ENCODE measurements at regions not wholly inside any gene's neighbourhood (a gene's known extent, or its start where the extent isn't known, plus 50 kb on each side); places are given as distances from the start of the nearest gene placed in this dataset.
"Not testable (repeated sequence)": the region's sequence is repeated elsewhere in the genome, so short reads cannot be mapped to it uniquely, and the experiment has no call there.

DNA sequence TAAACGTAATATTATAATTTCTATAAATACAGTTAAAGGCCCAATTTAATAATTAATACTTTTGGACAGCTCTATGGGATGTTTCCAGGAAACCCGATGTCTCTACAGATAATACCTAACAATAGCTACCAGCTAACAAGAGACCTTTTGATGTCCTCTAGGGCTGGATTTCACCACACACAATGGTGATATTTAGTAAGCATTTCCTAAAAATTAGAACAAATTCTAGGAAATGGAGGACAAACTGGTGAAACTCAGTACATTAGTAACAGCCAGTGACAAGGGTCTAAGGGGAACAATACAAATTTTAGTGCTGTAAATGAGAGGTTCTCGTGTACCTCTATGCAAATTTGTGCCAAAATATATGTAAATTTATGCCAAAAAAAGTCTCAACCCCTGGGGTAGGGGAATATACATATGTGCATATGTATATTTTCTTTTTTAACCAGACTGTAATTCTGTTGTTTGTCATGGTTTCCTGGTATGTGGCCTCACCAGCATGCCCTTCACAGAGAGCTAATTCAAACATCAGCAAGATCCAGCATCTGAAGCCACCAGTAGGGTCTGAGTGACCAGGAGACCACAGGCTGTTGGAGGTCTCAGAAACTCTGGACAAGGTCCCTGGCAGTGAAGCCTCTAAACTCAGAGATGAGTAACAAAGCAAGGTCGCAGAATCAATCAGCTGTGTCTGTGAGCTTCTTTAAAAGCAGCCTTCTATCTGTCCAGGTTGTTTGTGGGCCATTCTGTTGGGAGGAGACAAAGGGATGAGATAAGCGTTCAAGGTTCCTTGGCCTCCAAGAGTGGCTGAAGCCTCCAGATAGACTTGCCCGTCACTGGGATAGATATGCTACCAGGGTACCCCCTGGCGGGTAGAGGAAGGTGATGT is 235.1 kb upstream of the RREB1 start:
- DNase-seq = no peak

DNA sequence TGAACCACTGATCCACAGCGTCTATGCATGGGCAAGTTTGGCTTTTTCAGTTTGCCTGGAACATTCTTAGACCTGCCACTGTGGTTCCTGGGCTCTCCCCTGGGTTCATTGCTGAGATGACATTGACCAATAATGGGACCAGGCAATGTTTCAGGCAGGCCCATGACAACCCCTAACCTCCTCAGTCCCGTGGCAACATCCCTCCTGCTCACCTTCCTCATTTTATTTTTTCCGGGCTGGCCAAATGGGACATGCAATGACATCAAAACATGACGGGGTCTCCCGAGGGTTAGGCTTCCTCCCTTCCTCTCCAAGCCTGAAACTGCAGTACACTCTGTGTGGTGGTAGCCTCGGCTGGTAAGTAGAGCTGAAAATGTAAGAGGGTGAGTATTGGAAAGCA is 234.0 kb upstream of the RREB1 start:
- DNase-seq = no peak

DNA sequence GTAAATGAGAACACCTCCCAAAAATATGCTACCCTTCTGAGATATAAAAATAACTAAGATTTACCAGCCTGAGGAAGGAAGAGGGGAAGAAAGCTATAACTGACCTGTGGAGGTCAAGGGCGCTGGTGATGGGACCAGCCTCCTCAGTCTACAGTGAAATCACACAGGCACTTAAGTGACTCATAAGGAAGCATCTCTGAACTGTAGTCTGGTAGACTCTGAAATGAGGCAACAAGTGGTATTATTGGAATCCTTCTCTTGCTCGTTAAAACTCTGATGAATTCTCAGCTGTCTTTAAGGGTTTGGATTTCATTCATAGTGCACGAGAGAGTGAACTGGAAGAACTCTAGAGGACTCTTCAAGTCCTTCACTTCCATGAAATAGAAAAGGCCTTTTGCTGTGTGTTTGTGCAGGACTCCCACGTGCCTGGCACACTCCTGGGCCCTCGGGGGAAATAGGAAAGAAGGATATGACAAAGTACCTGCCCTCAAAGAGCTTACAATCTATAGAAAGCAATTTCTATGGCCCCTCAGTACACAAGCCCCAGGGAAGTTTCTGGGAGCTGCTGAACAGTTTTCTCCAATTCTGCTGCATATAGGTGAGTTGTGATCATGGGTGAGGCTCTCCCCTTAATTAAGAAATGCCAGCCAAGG is 231.8 kb upstream of the RREB1 start:
- peak in 1 of 3 experiments; percentile 13 for DNase-seq

DNA sequence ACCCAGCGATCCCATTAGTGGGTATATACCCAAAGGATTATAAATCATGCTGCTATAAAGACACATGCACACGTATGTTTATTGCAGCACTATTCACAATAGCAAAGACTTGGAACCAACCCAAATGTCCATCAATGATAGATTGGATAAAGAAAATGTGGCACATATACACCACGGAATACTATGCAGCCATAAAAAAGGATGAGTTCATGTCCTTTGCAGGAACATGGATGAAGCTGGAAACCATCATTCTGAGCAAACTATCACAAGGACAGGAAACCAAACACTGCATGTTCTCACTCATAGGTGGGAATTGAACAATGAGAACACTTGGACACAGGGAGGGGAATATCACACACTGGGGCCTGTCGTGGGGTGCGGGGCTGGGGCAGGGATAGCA is 230.0 kb upstream of the RREB1 start:
- DNase-seq = not testable (repeated sequence)

DNA sequence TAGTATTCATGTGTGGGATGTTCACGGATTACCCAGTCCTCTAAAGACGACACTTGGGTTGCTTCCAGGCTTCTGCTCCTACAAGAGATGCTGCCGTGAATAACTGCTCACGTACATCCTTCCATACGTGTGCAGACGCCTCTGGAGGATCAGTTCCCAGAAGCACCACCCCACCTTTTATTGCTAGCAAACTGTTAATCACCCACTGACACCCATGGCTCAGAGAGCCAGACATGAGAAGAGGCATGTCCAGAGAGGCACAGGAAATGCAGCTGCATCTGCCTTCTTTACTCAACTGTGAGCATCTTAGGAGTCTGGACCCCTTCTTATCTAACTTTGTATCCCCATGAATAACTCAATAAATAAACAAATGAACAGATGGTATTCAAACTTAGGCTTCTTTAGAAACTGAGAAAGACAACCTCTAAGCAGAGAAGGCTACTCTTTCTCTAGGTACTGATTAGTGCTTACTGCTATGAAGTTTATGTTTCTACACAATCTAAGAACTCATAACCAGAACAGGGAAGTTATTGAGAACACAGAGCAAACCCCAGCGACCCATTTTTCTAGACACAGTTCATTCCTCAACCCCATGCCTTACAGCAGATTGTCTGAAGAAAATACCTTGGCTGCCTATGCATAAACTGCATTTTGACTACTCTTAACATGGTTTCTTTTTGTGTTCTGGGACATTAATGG is 228.7 kb upstream of the RREB1 start:
- no peak for DNase-seq

DNA sequence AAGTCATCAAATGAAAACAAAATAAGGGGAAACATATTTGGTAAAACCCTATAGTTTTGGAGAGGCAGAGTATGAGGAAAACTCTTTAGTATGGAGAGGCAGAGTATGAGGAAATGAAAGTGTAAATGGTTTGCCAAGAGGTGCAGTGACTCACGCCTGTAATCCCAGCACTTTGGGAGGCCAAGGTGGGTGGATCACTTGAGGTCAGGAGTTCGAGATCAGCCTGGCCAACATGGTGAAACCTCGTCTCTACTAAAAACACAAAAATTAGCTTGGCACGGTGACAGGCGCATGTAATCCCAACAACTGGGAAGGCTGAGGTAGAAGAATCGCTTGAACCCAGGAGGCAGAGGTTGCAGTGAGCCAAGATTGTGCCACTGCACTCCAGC is 228.2 kb upstream of the RREB1 start:
- DNase-seq = not testable (repeated sequence)

DNA sequence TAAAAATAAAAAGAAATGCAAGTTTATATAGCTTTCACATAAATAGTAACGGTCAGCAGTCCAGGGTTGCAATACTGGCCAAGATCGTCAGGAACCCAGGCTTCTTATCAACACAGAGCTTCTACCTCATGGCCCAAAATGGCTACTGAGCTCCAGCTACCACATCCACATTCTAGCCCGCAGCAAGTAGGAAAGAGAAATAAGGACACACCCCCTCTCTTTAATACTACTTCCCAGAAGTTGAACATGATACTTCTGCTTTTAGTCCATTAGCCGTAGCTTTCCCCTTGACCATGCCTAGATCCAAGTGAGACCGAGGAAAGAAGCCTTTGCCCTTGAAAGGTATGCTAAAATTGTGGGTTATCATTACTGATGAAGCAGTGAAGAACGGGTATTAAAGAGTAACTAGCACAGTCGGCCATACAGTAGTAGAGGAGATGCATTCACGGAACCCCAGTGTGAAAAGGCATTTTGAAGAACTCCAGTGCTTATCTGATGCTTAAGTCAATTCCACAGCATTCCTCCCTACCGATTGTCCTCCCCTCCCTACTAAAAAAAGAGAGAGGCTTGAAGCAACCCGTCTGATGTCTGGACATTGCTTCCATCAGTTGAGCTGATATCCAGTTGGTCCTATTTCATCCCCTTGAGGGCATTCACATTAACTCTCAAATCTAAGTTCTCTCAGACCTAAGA is 226.9 kb upstream of the RREB1 start:
- no peak for DNase-seq

DNA sequence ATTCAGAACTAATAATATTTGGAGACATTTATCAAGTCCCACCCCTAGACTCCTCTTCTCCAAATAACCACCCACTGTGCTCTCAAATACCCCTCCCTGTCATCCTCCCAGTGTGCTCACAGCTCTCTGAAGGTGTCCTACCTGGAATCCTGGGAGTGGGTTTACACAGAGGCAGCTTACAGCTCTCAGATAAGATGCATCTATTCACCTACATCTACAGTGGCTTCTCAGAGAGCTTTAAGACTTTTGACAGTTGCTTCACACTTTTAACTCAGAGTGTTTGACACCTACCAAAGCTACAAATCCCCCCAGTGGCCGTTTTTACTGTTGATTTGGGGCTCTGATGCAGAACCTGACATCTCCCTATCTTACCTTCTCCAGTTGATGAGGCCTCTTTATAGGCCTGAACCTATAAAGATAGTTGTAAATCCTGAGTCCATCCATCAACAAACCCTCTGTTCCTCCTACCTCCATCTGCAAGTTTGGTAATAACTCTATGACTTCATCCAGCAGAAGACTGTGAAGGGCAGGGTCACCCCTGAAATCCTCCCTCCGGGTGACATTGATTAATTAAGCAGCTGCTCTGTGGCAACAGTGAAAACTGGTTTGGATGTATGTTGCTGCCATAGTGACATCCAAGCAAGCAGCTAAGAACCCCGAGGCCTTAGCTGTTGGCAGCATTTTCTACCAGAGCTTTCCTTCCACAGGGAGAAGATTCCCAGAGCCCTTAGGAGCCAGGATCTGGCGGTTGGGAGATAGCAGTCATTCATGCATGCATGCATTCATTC is 226.1 kb upstream of the RREB1 start:
- peak in 2 of 3 experiments; percentile 28 to 58 for DNase-seq

DNA sequence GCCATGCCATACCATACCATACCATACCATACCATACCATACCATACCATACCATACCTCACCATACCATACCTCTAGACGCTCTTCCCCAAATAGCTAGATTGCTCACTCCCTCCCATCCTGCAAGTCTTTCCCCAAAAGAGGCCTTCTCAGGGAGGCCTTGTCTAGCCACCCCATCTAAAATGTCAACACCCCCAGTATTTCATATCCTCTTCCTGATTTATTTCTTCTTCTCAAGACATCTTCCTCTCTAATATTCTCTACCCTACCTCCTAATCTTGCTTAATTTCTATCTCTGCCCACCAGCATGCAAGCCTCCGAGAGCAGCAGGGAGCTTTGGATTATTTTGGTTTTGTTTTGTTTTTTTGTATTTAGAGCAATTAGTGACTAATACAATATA is 225.2 kb upstream of the RREB1 start:
- DNase-seq = no peak

DNA sequence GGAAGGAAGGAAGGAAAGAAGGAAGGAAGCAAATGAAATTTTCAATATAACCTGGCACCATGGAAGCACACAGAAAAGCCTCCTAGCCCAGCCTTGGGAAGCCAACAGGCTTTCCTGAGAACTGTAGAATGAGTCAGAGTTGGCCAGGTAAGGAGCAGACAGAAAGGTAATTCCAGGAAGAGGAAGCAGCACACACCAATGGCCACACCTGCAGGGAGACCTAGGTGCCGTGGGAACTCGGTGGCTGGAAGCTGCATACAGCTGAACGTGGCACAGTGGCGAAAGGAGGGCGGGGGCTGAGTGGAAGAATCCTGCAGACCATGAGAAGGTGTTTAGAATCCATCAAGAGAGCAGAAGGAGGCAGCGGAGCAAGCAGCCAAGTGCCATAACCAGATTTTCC is 224.8 kb upstream of the RREB1 start:
- DNase-seq = no peak

DNA sequence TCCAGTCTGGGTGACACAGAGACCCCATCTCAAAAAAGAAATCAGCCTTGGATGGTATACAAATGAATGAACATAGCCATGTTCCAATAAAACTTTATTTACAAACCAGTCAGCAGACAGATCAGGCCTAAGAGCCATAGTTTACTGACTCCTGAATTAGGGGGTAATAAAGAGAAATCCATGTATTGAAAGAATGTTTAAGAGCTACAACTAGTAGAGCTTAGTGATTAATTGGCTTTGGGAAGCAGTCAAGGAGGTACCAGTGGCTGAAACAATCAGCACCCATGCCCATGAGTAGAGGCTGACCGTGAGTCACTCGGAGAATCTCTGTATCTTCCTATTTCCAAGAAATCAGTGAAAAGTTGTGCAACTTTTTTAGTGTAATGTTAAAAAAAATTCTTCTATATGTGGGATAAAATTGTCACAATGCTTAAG is 223.6 kb upstream of the RREB1 start:
- no peak for DNase-seq

DNA sequence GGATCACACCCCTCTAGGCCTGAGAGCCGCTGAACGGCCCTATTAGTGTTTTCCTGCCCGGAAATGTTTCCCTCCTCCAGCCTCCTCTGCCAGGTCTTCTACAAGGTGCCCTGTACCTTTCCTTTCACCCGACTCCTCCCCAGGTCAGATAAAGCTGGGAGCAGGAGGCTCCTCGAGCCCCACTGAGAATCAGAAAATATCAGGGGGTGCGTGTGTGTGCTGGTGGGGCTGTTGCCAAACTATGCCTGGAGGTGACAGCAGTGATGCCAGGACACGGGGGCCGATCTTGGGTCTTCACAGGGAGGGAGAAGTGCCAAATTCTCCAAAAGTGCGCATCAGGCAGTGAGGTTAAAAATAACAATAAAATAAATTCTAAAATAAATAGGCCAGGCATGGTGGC is 222.8 kb upstream of the RREB1 start:
- DNase-seq = no peak

DNA sequence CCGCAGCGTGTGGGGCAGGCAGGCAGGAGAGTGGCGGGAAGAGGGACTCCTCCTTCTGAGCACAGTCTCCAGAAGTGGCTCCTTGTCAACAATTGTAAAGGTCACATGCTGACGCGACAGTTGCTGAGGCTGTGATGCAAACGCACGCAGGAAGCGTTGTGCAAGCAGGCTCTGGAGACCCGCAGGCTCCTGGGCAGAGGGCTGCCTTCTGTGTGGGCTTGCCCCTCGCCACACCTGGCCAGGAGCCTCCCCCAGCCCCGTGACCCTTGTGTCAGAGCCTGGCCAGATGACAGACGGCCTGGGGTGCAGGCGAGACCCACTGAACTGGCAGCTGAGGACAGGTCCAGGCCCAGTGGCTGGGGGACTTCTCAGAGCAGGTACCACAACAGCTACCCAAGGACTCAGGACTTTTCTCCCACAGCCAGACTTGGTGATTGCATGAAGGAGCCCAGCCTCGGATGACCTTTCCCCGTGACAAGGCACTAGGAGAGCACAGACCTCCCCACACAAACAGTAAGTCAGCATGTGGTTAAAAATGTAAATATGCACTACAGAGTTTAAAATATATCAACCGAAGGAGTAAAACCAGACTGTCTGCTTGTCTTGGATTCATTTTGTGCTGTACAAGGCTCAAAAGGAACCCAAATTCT is 222.1 kb upstream of the RREB1 start:
- DNase-seq = peak in 1 of 3 experiments; percentile 32

DNA sequence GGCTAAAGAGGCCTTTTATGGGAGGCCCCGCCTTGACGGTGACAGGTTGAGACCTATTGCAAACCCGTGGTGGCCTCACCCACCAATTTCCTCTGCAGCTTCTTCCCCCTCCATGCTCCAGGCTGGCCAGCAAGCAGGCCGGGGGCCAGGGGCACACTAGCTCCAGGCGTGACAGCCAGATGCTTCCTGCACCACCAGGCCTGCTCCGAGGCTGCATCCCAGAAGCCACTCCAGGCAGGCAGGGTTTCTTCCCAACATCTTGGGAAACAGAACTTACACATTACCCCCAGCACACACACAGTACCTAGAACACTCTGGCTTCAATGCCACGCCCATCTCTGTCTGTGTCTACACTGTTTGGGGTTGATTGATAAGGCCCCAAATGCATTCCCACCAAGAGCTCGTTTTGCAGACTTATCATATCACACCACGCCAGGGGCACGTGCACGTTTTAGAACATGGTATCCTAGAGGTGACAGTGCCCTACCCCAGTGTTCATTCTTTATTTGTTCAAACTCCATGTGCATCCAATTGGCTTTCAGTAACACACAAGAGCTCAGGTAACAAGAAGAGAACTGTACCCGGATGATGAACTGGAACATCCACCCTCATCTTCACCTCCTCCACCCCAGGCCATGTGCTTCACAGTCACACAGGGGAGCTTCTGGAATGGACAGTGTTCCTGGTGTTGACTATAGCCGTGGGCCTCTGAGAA is 221.4 kb upstream of the RREB1 start:
- no peak for DNase-seq

DNA sequence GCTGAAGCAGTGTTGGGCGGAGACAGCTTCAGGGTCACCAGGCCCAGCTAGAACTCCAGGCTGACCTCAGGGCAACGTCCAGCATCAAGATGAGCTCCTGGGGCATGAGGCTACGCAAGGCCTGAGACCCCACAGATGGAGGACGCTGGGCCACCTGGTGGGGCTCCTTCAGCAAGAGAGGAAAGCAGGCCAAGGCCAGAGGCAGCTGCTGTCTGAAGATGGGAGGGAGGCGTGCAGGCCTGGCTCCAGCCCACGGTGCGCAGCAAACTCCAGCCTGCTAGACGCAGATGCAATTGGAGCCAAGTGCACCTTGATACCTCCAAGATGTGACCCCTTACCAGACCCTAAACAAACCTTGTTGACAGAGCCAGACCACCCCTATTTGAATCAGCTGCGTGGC is 220.9 kb upstream of the RREB1 start:
- DNase-seq = no peak

DNA sequence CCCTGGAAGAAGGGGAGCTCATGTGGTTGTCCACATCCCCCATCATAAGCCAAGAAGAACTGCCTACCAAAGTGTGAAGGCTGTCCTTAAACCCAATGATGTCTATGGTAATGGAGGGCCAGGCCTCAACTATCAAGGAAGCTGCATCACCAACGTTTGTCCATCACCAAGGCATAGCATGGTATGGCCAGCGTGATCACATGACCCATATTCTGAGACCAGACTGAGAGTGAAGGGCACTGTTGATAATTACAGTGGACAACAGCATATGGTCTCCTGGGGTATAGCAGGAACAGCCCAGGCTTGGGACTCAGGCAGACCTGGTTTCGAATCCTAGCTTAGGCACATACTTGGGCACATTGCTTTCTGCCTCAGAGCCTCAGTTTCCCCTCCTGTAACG is 218.2 kb upstream of the RREB1 start:
- no peak for DNase-seq

DNA sequence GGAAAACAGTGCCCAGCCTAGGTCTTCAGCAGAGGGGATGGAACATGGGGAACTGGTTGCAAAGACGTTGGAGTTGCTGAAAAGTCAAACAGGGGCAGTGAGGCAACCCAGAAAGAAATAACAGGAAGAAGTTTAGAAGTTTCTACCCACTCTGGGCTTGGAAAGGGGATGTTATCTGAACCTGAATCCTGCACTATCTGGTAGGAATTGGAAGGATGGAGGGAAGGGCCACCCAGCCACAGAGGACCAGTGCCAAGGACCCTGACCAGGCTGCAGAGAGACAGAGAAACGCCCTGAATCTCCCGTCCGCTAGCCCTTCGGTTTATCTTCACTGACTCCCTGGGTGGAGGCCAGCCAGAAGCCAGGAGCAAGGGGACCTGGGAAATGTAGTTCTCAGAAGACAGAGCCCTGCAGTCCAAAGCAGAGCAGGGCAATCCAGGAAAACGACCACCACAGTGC is 217.3 kb upstream of the RREB1 start:
- peak in 2 of 3 experiments; percentile 25 to 65 for DNase-seq

DNA sequence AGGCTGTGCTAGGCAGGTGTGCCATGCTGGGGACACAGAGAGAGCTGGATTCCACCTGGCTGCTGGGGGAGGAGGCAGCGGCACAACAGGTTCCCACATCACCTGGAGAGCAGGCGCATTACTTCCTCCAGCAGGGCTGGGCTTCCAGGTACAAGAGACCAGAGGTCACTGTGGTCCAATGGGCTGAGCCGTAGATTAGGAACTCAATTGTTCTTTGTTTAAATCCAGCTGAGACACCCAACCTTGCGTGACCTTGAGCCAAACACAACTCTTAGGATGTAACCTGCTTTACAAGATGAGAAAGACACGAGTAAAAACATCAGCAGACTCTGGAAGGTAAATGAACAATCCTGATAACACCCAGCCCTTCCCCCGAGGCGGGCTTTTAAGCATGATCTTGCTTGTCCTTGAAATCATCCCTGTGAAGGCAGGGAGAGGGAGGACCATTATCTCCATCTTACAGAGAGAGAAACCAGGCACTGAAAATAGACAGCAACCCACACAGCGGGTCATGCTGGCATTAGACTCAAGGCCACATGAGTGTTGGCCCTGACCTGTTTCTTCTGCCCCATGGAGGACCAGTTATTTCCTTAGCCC is 216.5 kb upstream of the RREB1 start:
- peak; percentile 49 to 81 (median 63) for DNase-seq

DNA sequence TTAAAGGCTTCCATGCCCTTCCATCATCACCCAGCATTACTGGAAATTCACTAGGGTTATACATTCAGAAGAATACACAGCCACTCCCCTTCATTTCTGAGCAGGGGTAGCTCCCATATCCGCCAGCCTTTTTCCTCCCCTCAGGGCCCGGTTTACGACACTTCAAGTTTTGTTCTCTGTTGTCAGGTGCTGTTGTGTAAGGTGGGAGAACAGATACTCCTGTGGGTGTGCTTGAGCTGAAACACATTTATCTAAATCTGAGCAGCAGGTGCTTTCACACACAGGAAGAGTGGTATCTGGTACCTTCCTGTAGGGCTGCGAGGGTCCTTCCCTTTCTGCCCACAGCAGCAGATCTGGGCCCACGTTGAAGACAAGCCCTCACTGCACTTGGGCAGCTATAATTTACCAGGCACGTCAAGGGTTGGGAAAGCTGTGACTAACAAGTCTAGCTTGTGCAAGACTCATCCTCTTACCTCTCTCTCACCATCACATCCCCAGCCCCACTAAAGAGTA is 215.8 kb upstream of the RREB1 start:
- DNase-seq = peak; percentile 15 to 63 (median 24)
